Neural cell (in vitro differentiated cells): ENCODE measurements at regions not wholly inside any gene's neighbourhood (a gene's known extent, or its start where the extent isn't known, plus 50 kb on each side); places are given as distances from the start of the nearest gene placed in this dataset.

Source experiments
- H2AFZ ChIP-seq: fragments of 200-600, 300-800 bp; sonication (generic), shearing (Covaris generic); 2 replicates; pipeline ENCODE4 v1.6.0; 2014; ENCODE audit warnings: low read depth, mild to moderate bottlenecking, antibody characterized with exemption, low read length, moderate library complexity
- H3F3A ChIP-seq: fragments of 200-600 bp; shearing (Covaris generic); 2 replicates; pipeline ENCODE4 v1.6.1; 2016; ENCODE audit warnings: mild to moderate bottlenecking, moderate library complexity, mixed read lengths, antibody characterized with exemption, low read length; ENCODE audit not compliant: insufficient read depth, poor library complexity, severe bottlenecking
- H3K27ac ChIP-seq: fragments of 200-600, 300-800 bp; sonication (generic), shearing (Covaris generic); 2 replicates; pipeline ENCODE4 v1.5.1; 2014; ENCODE audit warnings: mild to moderate bottlenecking, low read length, moderate library complexity
- H3K27me3 ChIP-seq: fragments of 300-800, 200-600 bp; sonication (generic), shearing (Covaris generic); 2 replicates; pipeline ENCODE4 v1.6.0; 2014; ENCODE audit warnings: mild to moderate bottlenecking, low read depth, low read length, moderate library complexity; ENCODE audit not compliant: insufficient read depth
- H3K36me3 ChIP-seq: fragments of 300-800, 200-600 bp; sonication (generic), shearing (Covaris generic); 2 replicates; pipeline ENCODE4 v1.5.1; 2014; ENCODE audit warnings: mild to moderate bottlenecking, antibody characterized with exemption, low read length, moderate library complexity; ENCODE audit not compliant: insufficient read depth
- H3K4me2 ChIP-seq: fragments of 300-800, 200-600 bp; sonication (generic), shearing (Covaris generic); 2 replicates; pipeline ENCODE4 v1.6.0; 2014; ENCODE audit warnings: mild to moderate bottlenecking, low read length
- H3K4me3 ChIP-seq: fragments of 300-800, 200-600 bp; sonication (generic), shearing (Covaris generic); 2 replicates; pipeline ENCODE4 v1.5.1; 2014; ENCODE audit warnings: mild to moderate bottlenecking, low read length, moderate library complexity
- H3K79me2 ChIP-seq: fragments of 200-600 bp; shearing (Covaris generic); replicated peaks from 2 replicates; pipeline ENCODE4 v1.6.0; 2014; ENCODE audit warnings: mild to moderate bottlenecking, low read length, moderate library complexity; ENCODE audit not compliant: insufficient read depth
- H3K9ac ChIP-seq: fragments of 300-800, 200-600 bp; sonication (generic), shearing (Covaris generic); 2 replicates; pipeline ENCODE4 v1.6.1; 2016; ENCODE audit warnings: mild to moderate bottlenecking, low read length, mixed read lengths
- H3K9me2 ChIP-seq: fragments of 200-600 bp; shearing (Covaris generic); 2 replicates; pipeline ENCODE4 v1.6.1; 2016; ENCODE audit warnings: mild to moderate bottlenecking, low read length, mixed read lengths; ENCODE audit not compliant: insufficient read depth
- H3K9me3 ChIP-seq: fragments of 200-600, 300-800 bp; sonication (generic), shearing (Covaris generic); 2 replicates; pipeline ENCODE4 v1.6.1; 2016; ENCODE audit warnings: mild to moderate bottlenecking, mixed run types, low read length, moderate library complexity, mixed read lengths
- H4K20me1 ChIP-seq: fragments of 200-600 bp; shearing (Covaris generic); 2 replicates; pipeline ENCODE4 v1.6.1; 2016; ENCODE audit warnings: mild to moderate bottlenecking, mixed run types; ENCODE audit not compliant: insufficient read depth
- EP300 ChIP-seq: fragments of 450-650 bp; conservative IDR thresholded peaks from 2 replicates; pipeline ENCODE4 v1.6.1; 2014; ENCODE audit warnings: antibody characterized with exemption, mild to moderate bottlenecking, moderate library complexity; ENCODE audit not compliant: poor library complexity, severe bottlenecking
- EZH2 ChIP-seq: fragments of 200-600, 300-800 bp; shearing (Covaris generic), sonication (generic); IDR thresholded peaks from 2 replicates; pipeline ENCODE4 v1.6.1; 2014; ENCODE audit warnings: antibody characterized with exemption, low read length, borderline replicate concordance, mild to moderate bottlenecking; ENCODE audit not compliant: insufficient read depth, poor library complexity, severe bottlenecking
- MXI1 ChIP-seq: fragments of 450-650 bp; conservative IDR thresholded peaks from 2 replicates; pipeline ENCODE4 v1.6.1; 2014; ENCODE audit warnings: antibody characterized with exemption, mild to moderate bottlenecking; ENCODE audit not compliant: poor library complexity, severe bottlenecking
- POLR2AphosphoS5 ChIP-seq: IDR thresholded peaks from 2 replicates; pipeline ENCODE4 v1.6.1; 2012
- RAD21 ChIP-seq: fragments of 450-650 bp; conservative IDR thresholded peaks from 2 replicates; pipeline ENCODE4 v1.6.1; 2014; ENCODE audit warnings: antibody characterized with exemption, mild to moderate bottlenecking, moderate library complexity
- SMC3 ChIP-seq: fragments of 450-650 bp; conservative IDR thresholded peaks from 2 replicates; pipeline ENCODE4 v1.6.1; 2014; ENCODE audit warnings: antibody characterized with exemption, mild to moderate bottlenecking, moderate library complexity; ENCODE audit not compliant: poor library complexity
- TAF1 ChIP-seq: IDR thresholded peaks from 2 replicates; pipeline ENCODE4 v1.6.1; 2012; ENCODE audit warnings: low read depth
- TF ChIP-seq, protein P1 (sequence below): fragments of 450-650 bp; IDR thresholded peaks from 2 replicates; pipeline ENCODE4 v1.5.1; 2014; ENCODE audit warnings: antibody characterized with exemption, mild to moderate bottlenecking, moderate library complexity; ENCODE audit not compliant: poor library complexity, severe bottlenecking
- TF ChIP-seq, protein P2 (sequence below): IDR thresholded peaks from 2 replicates; pipeline ENCODE4 v1.6.1; 2012; ENCODE audit warnings: borderline replicate concordance

DNA sequence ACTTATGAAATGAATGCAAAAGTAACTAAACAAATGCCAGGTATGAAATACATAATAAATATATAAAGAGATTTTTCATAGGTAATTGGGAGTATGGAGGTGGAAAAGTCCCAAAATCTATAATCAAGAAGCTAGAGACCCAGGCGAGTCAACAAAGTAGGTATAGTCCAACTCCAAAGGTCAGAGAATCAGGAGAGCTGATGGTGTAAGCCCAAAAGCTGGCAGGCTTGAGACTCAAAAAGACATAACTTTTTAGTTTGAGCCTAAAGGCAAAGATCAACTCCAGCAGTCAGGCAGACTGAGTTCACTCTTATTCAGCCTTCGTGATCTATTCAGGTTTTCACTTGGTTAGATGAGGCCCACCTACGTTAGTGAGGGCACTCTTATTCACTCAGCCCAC is 157.4 kb upstream of the TMCO5A start:
- no peaks in the 10 kb centered on the region for H3K27me3 ChIP-seq
- no peaks in the 10 kb centered on the region for H3F3A ChIP-seq
- no peak overlapping the region for H3K27ac ChIP-seq
- H2AFZ ChIP-seq: no peak overlapping the region
- H3K4me3 ChIP-seq: no peak overlapping the region
- no peaks in the 10 kb centered on the region for H3K9me2 ChIP-seq
- H3K79me2 ChIP-seq: no peaks in the 10 kb centered on the region
- H3K4me2 ChIP-seq: no peak overlapping the region
- H4K20me1 ChIP-seq: no peaks in the 10 kb centered on the region
- no peak overlapping the region for H3K9ac ChIP-seq
- no peaks in the 10 kb centered on the region for H3K36me3 ChIP-seq
- H3K9me3 ChIP-seq: no peaks in the 10 kb centered on the region
- TF ChIP-seq SMC3: no peak
- TF ChIP-seq, protein P1, sequence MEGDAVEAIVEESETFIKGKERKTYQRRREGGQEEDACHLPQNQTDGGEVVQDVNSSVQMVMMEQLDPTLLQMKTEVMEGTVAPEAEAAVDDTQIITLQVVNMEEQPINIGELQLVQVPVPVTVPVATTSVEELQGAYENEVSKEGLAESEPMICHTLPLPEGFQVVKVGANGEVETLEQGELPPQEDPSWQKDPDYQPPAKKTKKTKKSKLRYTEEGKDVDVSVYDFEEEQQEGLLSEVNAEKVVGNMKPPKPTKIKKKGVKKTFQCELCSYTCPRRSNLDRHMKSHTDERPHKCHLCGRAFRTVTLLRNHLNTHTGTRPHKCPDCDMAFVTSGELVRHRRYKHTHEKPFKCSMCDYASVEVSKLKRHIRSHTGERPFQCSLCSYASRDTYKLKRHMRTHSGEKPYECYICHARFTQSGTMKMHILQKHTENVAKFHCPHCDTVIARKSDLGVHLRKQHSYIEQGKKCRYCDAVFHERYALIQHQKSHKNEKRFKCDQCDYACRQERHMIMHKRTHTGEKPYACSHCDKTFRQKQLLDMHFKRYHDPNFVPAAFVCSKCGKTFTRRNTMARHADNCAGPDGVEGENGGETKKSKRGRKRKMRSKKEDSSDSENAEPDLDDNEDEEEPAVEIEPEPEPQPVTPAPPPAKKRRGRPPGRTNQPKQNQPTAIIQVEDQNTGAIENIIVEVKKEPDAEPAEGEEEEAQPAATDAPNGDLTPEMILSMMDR: no peak

DNA sequence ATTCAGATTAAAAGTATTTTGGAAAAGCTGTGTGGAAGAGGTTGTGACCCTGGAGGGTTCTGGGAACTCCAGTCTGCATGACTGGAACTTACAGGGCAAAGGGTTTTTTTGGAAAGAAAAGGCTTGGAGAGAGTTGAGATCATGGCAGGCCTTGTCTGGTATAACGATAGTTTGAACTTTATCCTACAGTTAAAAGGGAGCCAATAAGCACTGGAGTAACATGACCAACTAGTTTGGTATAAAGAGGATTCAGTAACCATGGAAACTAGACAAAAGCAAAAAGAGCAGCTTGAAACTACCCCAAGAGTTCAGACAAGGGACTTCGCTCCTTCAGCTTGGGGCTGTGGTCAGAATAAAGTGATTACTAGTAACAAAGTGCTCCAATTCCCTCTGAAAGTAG is 151.2 kb upstream of the TMCO5A start:
- Histone ChIP-seq H4K20me1 (no peaks in the 10 kb centered on the region), H3K4me2 (no peak overlapping the region), H3K9ac (no peak overlapping the region), H2AFZ (no peak overlapping the region), H3K9me3 (no peaks in the 10 kb centered on the region), H3K79me2 (no peaks in the 10 kb centered on the region), H3K27me3 (no peaks in the 10 kb centered on the region), H3K27ac (no peak overlapping the region), H3F3A (no peaks in the 10 kb centered on the region), H3K4me3 (no peak overlapping the region), H3K9me2 (no peaks in the 10 kb centered on the region), H3K36me3 (no peaks in the 10 kb centered on the region)
- no peak for TF ChIP-seq TAF1
- TF ChIP-seq RAD21: no peak
- TF ChIP-seq, protein P1: no peak
- TF ChIP-seq, protein P2, sequence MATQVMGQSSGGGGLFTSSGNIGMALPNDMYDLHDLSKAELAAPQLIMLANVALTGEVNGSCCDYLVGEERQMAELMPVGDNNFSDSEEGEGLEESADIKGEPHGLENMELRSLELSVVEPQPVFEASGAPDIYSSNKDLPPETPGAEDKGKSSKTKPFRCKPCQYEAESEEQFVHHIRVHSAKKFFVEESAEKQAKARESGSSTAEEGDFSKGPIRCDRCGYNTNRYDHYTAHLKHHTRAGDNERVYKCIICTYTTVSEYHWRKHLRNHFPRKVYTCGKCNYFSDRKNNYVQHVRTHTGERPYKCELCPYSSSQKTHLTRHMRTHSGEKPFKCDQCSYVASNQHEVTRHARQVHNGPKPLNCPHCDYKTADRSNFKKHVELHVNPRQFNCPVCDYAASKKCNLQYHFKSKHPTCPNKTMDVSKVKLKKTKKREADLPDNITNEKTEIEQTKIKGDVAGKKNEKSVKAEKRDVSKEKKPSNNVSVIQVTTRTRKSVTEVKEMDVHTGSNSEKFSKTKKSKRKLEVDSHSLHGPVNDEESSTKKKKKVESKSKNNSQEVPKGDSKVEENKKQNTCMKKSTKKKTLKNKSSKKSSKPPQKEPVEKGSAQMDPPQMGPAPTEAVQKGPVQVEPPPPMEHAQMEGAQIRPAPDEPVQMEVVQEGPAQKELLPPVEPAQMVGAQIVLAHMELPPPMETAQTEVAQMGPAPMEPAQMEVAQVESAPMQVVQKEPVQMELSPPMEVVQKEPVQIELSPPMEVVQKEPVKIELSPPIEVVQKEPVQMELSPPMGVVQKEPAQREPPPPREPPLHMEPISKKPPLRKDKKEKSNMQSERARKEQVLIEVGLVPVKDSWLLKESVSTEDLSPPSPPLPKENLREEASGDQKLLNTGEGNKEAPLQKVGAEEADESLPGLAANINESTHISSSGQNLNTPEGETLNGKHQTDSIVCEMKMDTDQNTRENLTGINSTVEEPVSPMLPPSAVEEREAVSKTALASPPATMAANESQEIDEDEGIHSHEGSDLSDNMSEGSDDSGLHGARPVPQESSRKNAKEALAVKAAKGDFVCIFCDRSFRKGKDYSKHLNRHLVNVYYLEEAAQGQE: no peak
- TF ChIP-seq MXI1: no peak
- no peak for TF ChIP-seq POLR2AphosphoS5
- no peak for TF ChIP-seq EZH2
- no peak for TF ChIP-seq SMC3
- TF ChIP-seq EP300: no peak
